Head of caudate nucleus (tissue), 42 donors: ENCODE measurements at regions not wholly inside any gene's neighbourhood (a gene's known extent, or its start where the extent isn't known, plus 50 kb on each side); places are given as distances from the start of the nearest gene placed in this dataset.
"Not testable (repeated sequence)": the region's sequence is repeated elsewhere in the genome, so short reads cannot be mapped to it uniquely, and the experiment has no call there.

Source experiments
- DNase-seq, 42 donors: peaks; one replicate each; pipeline versions ENCODE4 v3.0.0 to v3.0.0-alpha.2; 2020 to 2021; ENCODE audit warnings: mixed read lengths in 7 of 42
- intact Hi-C: fragments of 100-400 bp; cut with DNase I; formaldehyde crosslinking; loops from one replicate; pipeline ENCODE4 v1.15.0; 2022

DNA sequence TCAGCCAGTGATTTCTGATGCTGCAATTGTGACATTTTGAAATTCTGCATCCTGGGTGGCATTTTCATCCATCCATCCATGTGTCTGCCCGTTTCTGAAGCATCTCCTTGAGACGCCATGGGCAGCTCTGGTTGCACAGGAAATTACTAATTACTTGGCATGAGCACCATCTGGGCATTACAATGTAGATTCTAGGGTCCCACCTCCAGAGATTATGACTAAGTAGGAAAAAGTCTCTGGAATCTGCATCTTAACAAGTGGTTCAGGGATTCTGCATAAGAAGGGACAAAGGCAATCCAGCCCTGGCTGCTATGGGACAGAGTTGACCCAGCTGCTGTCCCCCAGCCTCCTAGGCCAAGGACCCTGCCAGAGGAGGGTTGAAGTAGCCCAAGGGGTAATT lies 65.3 kb downstream of the CUZD1 start:
- intact Hi-C loops = no loop called here
- no peak for DNase-seq

- intact Hi-C loops = no loop called here
- DNase-seq = no peak
Observed at GRCh38 chr10:122779924-122780323, 65.7 kb downstream of the CUZD1 start.

DNA sequence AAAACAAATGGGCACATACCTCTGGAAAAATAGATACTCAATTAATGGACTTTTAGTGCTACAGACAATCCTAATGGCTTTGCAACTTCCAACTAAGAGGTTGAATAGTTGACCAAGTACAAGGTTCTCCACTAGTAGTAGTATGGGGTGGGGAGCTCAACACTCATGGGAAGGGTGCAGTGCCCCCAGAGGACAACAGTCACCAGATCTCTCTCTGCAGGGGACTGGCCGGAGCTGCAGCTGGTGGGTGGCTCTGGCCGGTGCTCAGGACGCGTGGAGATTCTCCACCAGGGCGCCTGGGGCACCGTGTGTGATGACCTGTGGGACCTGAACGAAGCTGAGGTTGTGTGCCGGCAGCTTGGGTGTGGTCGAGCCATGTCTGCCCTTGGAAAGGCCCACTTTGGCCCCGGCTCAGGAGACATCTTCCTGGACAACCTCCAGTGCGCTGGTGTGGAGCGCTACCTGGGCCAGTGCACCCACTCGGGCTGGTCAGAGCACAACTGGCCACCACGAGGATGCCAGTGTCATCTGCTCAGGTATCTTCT lies 68.1 kb downstream of the CUZD1 start:
- no peak for DNase-seq
- intact Hi-C loops = no loop called here

- intact Hi-C loops = no loop called here
- peak in 3 of 42 donors; percentile 6 to 21 (median 11) for DNase-seq
Observed at GRCh38 chr10:122774231-122774630, 71.4 kb downstream of the CUZD1 start.

GRCh38 chr10:122771404-122771803 lies 71.8 kb upstream of the C10orf120 start:
- intact Hi-C loops, DNase-seq: not testable (repeated sequence)

DNA sequence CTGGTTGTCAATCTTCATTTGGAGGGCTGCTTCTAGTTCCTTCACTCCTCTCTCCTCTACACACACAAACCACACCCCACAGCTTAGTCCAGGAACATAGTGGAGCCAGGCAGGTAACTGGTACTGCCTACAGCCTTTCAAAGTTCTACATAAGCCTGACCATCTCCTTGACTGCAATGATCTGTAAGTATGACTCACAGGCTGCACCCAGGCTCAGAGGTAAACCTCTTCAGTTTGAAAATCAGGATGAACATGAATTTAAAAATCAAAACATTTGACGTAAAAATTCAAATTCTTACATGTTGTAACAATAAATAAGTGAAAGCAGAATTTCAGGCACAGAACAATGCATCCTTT lies 68.7 kb upstream of the C10orf120 start:
- intact Hi-C loops = no loop called here
- no peak for DNase-seq

- intact Hi-C loops = no loop called here
- DNase-seq = no peak
Observed at GRCh38 chr10:122767621-122768388, 68.2 kb upstream of the C10orf120 start.

DNA sequence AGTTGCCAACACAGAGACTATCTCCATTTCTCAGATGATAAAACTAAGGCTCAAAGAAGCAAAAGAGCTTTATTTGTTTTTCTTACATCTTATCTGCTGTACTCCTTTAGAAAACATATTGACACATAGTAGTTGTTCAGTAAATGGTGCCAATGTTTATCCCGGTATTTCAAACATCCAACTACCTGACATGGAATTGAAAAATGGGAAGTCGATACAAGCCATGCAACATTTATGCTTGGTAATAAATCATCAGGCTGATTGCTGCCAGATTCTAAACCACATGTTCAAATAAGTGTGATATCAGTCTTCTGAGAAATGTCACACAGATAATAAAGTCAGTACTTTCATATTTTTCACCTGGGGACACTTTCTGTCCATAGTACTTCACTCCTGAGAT lies 65.8 kb upstream of the C10orf120 start:
- no peak for DNase-seq
- intact Hi-C loops = no loop called here

DNA sequence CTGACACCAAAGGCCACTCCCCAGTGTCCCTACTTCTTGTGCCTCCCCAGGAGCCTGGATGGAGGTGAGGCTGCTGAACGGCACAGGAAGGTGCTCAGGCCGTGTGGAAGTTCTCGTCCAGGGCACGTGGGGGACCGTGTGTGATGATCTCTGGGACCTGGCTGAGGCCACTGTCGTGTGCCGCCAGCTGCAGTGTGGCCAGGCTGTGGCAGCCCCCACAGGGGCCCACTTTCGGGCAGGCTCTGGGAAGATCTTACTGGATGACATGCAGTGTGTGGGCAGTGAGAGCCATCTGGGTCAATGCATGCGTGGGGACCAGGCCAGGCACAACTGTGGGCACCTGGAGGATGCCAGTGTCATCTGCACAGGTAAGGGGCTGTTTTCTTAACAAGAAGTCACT lies 57.0 kb upstream of the C10orf120 start:
- no peak for DNase-seq
- intact Hi-C loops = no loop called here

DNA sequence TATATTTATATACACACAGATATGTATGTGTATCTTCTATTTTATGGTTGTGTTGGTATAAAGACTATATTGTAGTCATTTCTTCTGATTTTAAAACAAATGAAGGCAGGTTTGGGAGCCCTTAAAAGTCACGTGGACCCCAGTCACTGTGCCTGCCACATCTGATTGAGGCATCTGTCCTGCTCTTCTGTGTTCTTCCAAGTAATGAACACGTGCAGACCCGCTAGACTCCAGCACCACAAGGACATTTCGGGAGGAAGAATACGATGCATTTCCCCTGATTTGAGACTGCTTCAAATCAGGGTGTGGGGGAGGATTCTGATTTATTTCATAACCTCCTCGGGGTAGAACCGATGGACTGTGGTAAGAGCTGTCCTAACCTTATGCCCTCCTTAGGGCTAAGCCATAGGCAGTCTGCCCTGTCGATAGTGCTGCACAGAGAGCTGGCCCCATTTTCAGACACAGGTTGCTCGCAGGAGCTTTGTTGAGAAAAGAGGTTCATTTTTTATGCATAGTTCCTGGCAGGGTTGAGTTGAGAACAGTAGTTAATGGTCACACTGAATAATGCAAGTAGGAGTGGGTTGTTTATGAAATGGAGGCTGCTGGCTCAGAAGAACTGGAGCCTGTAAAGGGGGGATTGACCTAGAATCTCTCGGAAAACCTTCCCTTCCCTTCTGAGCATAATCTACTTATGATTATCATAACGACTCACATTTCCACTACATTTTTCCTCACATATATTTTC lies 55.0 kb upstream of the C10orf120 start:
- DNase-seq = no peak

DNA sequence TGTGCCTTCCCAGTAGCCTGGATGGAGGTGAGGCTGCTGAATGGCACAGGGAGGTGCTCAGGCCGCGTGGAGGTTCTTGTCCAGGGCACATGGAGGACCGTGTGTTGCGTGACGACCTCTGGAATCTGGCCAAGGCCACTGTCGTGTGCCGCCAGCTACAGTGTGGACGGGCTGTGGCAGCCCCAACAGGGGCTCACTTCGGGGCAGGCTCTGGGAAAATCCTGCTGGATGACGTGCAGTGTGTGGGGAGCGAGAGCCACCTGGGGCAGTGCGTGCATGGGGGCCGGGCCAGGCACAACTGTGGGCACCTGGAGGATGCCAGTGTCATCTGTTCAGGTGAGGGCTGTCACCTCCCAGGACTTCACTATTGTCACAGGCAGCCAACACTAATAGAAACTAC lies 50.2 kb upstream of the C10orf120 start:
- intact Hi-C loops = no loop called here
- no peak for DNase-seq

More for the DNA sequence above, 55.0 kb upstream of the C10orf120 start:
- intact Hi-C loops = no loop called here
